ENCODE measurements at regions not wholly inside any gene's neighbourhood (a gene's known extent, or its start where the extent isn't known, plus 50 kb on each side); places are given as distances from the start of the nearest gene placed in this dataset.

- no peak for TF ChIP-seq POLR2A (IDR thresholded peaks at IDR 0.05; ENCODE audit: low read depth, low read length)
- TF ChIP-seq POLR2AphosphoS5 (IDR thresholded peaks at IDR 0.05; ENCODE audit: low read depth, low read length), result no peak
- TF ChIP-seq SPI1 (IDR thresholded peaks at IDR 0.05; ENCODE audit: low read depth, low read length), result no peak
Observed at GRCh38 chr5:74374656-74375055, 265.9 kb downstream of the ENC1 start.

All from GM12891 (cell line).